SK-N-SH (cell line): ENCODE measurements at regions not wholly inside any gene's neighbourhood (a gene's known extent, or its start where the extent isn't known, plus 50 kb on each side); places are given as distances from the start of the nearest gene placed in this dataset.

ENCODE experiments used
- CTCF ChIA-PET: fragments of 300-600, 350-600 bp; formaldehyde crosslinking; extraction: SDS; loops from one replicate; lab custom pipeline; 2021; lab: Yijun Ruan, JAX
- POLR2A ChIA-PET: fragments of 350-600 bp; sonication (Branson Sonifier 250); formaldehyde crosslinking; extraction: SDS; loops from one replicate; lab custom pipeline; 2020; ENCODE audit warnings: antibody characterized with exemption, inconsistent platforms; lab: Yijun Ruan, JAX
- DNase-seq: peaks from one replicate; pipeline ENCODE4 v3.0.0; 2012
- H2AFZ ChIP-seq: fragments of 200-600 bp; sonication (generic); 2 replicates; pipeline ENCODE4 v1.8.1; 2016; ENCODE audit warnings: antibody characterized with exemption, mild to moderate bottlenecking, low read depth
- H3F3A ChIP-seq: fragments of 200-600 bp; sonication (generic); replicated peaks from 2 replicates; pipeline ENCODE3; 2016; ENCODE audit warnings: antibody characterized with exemption, mild to moderate bottlenecking; ENCODE audit not compliant: insufficient read depth
- H3K27ac ChIP-seq, 2 experiments: fragments of 200-500 bp in 1 of 2; fragments of 200-600 bp in 1 of 2; sonication (Bioruptor generic) in 1 of 2; sonication (generic), shearing (Covaris generic) in 1 of 2; 2 replicates each; pipeline versions ENCODE4 v1.5.1 to v1.6.1; 2014 to 2016; ENCODE audit warnings: low read depth in 2 of 2, inconsistent platforms in 1 of 2, low read length in 1 of 2, mild to moderate bottlenecking in 1 of 2, mixed read lengths in 1 of 2
- H3K27me3 ChIP-seq: fragments of 200-600 bp; sonication (generic), shearing (Covaris generic); 2 replicates; pipeline ENCODE4 v1.6.1; 2016; ENCODE audit warnings: mixed run types; ENCODE audit not compliant: insufficient read depth
- H3K36me3 ChIP-seq, 2 experiments: fragments of 200-500 bp in 1 of 2; fragments of 200-600 bp in 1 of 2; sonication (Bioruptor generic) in 1 of 2; sonication (generic) in 1 of 2; replicated peaks in 1 of 2; 2 replicates each; pipeline versions ENCODE3 to v1.5.1; 2014 to 2016; ENCODE audit warnings: low read length in 1 of 2, mild to moderate bottlenecking in 1 of 2; ENCODE audit not compliant: insufficient read depth in 2 of 2, control insufficient read depth in 1 of 2
- H3K4me1 ChIP-seq, 2 experiments: fragments of 200-500 bp in 1 of 2; fragments of 200-600 bp in 1 of 2; sonication (Bioruptor generic) in 1 of 2; sonication (generic), shearing (Covaris generic) in 1 of 2; 2 replicates each; pipeline versions ENCODE4 v1.5.1 to v1.6.1; 2014 to 2016; ENCODE audit warnings: low read depth in 1 of 2, low read length in 1 of 2, mixed run types in 1 of 2; ENCODE audit not compliant: insufficient read depth in 2 of 2, control insufficient read depth in 1 of 2
- H3K4me2 ChIP-seq: fragments of 200-600 bp; sonication (generic), shearing (Covaris generic); 2 replicates; pipeline ENCODE4 v1.6.1; 2017; ENCODE audit warnings: mixed run types
- H3K4me3 ChIP-seq, 2 experiments: fragments of 200-500 bp in 1 of 2; fragments of 200-600 bp in 1 of 2; sonication (Bioruptor generic) in 1 of 2; sonication (generic), shearing (Covaris generic) in 1 of 2; 2 replicates each; pipeline versions ENCODE4 v1.5.1 to v1.8.1; 2014 to 2016; ENCODE audit warnings: low read depth in 2 of 2, inconsistent platforms in 1 of 2, low read length in 1 of 2, mild to moderate bottlenecking in 1 of 2, mixed read lengths in 1 of 2, moderate library complexity in 1 of 2
- H3K79me2 ChIP-seq: fragments of 200-600 bp; sonication (generic); 2 replicates; pipeline ENCODE4 v1.8.1; 2017; ENCODE audit warnings: mild to moderate bottlenecking; ENCODE audit not compliant: insufficient read depth
- H3K9ac ChIP-seq: fragments of 200-600 bp; sonication (generic); 2 replicates; pipeline ENCODE4 v1.6.1; 2017; ENCODE audit warnings: mixed run types
- H3K9me2 ChIP-seq: fragments of 200-600 bp; sonication (generic); 2 replicates; pipeline ENCODE4 v1.6.1; 2017; ENCODE audit warnings: mixed run types
- H3K9me3 ChIP-seq: fragments of 200-600 bp; sonication (generic); 2 replicates; pipeline ENCODE4 v1.6.1; 2017; ENCODE audit warnings: mixed run types, mild to moderate bottlenecking, moderate library complexity
- H4K20me1 ChIP-seq: fragments of 200-600 bp; sonication (generic); 2 replicates; pipeline ENCODE4 v1.6.1; 2017; ENCODE audit warnings: mild to moderate bottlenecking, mixed run types; ENCODE audit not compliant: insufficient read depth
- CHD2 ChIP-seq: fragments of 150-350 bp; IDR thresholded peaks from 2 replicates; pipeline ENCODE4 v1.6.1; 2018; ENCODE audit warnings: low read length; ENCODE audit not compliant: partially characterized antibody
- CTCF ChIP-seq: fragments of 200-600 bp; sonication (generic); IDR thresholded peaks from 2 replicates; pipeline ENCODE4 v1.6.1; 2017; ENCODE audit warnings: antibody characterized with exemption, mild to moderate bottlenecking, moderate library complexity
- EP300 ChIP-seq, 2 experiments: IDR thresholded peaks; 2 replicates each; pipeline versions ENCODE4 v1.4.0 to v1.6.1; 2012; ENCODE audit warnings: borderline replicate concordance in 1 of 2, low read depth in 1 of 2, low read length in 1 of 2
- FOSL2 ChIP-seq: IDR thresholded peaks from 2 replicates; pipeline ENCODE4 v1.4.0; 2012; ENCODE audit warnings: low read depth, mild to moderate bottlenecking, moderate library complexity, borderline replicate concordance
- IRF3 ChIP-seq: fragments of 150-350 bp; IDR thresholded peaks from 2 replicates; pipeline ENCODE4 v1.6.1; 2016; ENCODE audit warnings: mild to moderate bottlenecking, low read depth, low read length
- MAX ChIP-seq: IDR thresholded peaks from 2 replicates; pipeline ENCODE4 v1.4.0; 2012; ENCODE audit warnings: low read depth
- MEF2A ChIP-seq: IDR thresholded peaks from 2 replicates; pipeline ENCODE4 v1.4.0; 2012; ENCODE audit warnings: low read depth, borderline replicate concordance
- NFIC ChIP-seq: IDR thresholded peaks from 2 replicates; pipeline ENCODE4 v1.4.0; 2012; ENCODE audit warnings: borderline replicate concordance
- NRF1 ChIP-seq: IDR thresholded peaks from 2 replicates; pipeline ENCODE4 v1.6.1; 2012; ENCODE audit warnings: low read depth, mild to moderate bottlenecking, low read length
- POLR2AphosphoS5 ChIP-seq: IDR thresholded peaks from 2 replicates; pipeline ENCODE4 v1.6.1; 2012; ENCODE audit warnings: low read depth, low read length
- REST ChIP-seq: IDR thresholded peaks from 2 replicates; pipeline ENCODE4 v1.6.1; 2012; ENCODE audit warnings: mild to moderate bottlenecking, low read depth, low read length, moderate library complexity
- RXRA ChIP-seq: IDR thresholded peaks from 2 replicates; pipeline ENCODE4 v1.4.0; 2012; ENCODE audit warnings: low read depth, mild to moderate bottlenecking, borderline replicate concordance
- SIN3A ChIP-seq: IDR thresholded peaks from 2 replicates; pipeline ENCODE4 v1.6.1; 2012; ENCODE audit warnings: low read depth, mild to moderate bottlenecking, low read length, moderate library complexity, borderline replicate concordance
- TAF1 ChIP-seq: IDR thresholded peaks from 2 replicates; pipeline ENCODE4 v1.6.1; 2012; ENCODE audit warnings: low read depth, mild to moderate bottlenecking, low read length, moderate library complexity, borderline replicate concordance
- YY1 ChIP-seq: IDR thresholded peaks from 2 replicates; pipeline ENCODE4 v1.4.0; 2012; ENCODE audit warnings: low read depth, mild to moderate bottlenecking
- WGBS: methylation state at CpG from one replicate; pipeline ENCODE4 v1.1.6; 2017; ENCODE audit warnings: low lambda C conversion rate; 5-methylcytosine and 5-hydroxymethylcytosine counted together

GRCh38 chr10:118499186-118499585, 96.3 kb downstream of the PRLHR start:
- CTCF ChIA-PET: interaction anchor here (1.5 to 1.9 kb wide), 2 partner anchors 12 to 48 kb away, joined by 3 to 4 read pairs; no protein-coding TSS in a partner anchor
- H3K27me3 ChIP-seq: no peaks in the 10 kb centered on the region
- no peak for DNase-seq
- H3K27ac ChIP-seq: no peak overlapping the region
- peaks cover 0 to 3% of the 10 kb centered on the region in 2 experiments; a peak in 1 of 4 replicates for H3K4me1 ChIP-seq
- no peaks in the 10 kb centered on the region for H3F3A ChIP-seq
- H3K9ac ChIP-seq: no peak overlapping the region
- H3K9me3 ChIP-seq: no peaks in the 10 kb centered on the region
- no peak overlapping the region for H3K4me3 ChIP-seq
- POLR2A ChIA-PET: no interaction called here
- WGBS: 13% methylated on average over 3 of the region's 3 CpGs
- H3K9me2 ChIP-seq: no peaks in the 10 kb centered on the region
- no peaks in the 10 kb centered on the region for H3K79me2 ChIP-seq
- H3K4me2 ChIP-seq: no peak overlapping the region
- no peak overlapping the region for H2AFZ ChIP-seq
- no peaks in the 10 kb centered on the region for H3K36me3 ChIP-seq
- H4K20me1 ChIP-seq: no peaks in the 10 kb centered on the region
- TF ChIP-seq RXRA (no peak), NRF1 (no peak), REST (no peak), FOSL2 (no peak), YY1 (no peak), CHD2 (no peak), CTCF (no peak), NFIC (no peak), MEF2A (no peak), EP300 (IDR thresholded peaks at IDR 0.05; ENCODE audit: borderline replicate concordance in 1 of 2, low read depth in 1 of 2, low read length in 1 of 2) (no peak), IRF3 (no peak), TAF1 (no peak), SIN3A (no peak), MAX (no peak), POLR2AphosphoS5 (no peak)
- TF ChIP-seq, all 33 proteins: peak for 0
